Cardiac fibroblast (primary cell): ENCODE measurements at regions not wholly inside any gene's neighbourhood (a gene's known extent, or its start where the extent isn't known, plus 50 kb on each side); places are given as distances from the start of the nearest gene placed in this dataset.

ENCODE experiments used
- DNase-seq, 2 donors: peaks; one replicate each; pipeline versions ENCODE4 v3.0.0 to v3.0.0-alpha.2; 2010; ENCODE audit warnings: low read depth in 2 of 2
- H3K4me3 ChIP-seq, 2 donors: replicated peaks in 1 of 2; 1 replicate in 1 of 2; 2 replicates in 1 of 2; pipeline ENCODE4 v1.5.1; 2011; ENCODE audit warnings: low read depth in 2 of 2, low read length in 2 of 2, mild to moderate bottlenecking in 2 of 2, moderate library complexity in 1 of 2
- CTCF ChIP-seq: IDR thresholded peaks from one replicate; pipeline ENCODE4 v1.5.1; 2011; ENCODE audit warnings: low read depth, mild to moderate bottlenecking, low read length, inconsistent platforms

DNA sequence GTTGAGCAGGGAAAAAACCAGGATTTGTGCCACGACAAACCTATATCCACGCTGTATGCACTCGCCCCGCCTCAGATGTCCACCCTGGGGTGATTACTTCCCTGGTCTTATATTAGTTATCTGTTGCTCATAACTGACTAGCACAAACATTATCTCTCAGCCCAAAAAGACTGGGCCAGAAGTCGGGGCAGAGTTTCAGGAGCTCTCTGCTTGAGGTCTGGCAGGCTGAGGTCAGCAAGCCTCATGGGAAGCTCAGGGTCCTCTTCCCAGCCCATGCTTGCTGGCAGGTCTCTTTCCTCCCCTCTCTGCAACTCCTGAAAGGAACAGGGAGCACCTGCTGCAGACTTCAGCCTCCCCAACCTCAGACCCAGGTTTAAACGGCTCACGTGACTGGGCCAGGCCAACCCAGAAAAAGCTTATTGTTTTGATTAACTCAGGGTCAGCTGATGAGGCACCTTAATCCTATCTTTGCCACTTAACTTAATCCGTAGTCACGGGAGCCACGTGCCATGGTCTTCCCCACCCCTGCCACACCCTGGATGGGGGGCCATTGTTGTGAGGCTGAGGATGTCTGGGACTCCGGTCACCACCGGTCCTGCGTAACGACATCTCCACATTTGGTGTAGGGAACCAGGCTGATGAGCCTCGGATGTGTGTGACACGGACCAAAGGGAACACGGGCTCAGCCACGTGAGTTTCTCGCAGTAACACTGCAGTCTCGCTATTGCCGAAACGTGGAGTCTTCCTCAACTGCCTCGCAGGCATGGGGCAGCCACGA is 123.7 kb upstream of the IRX4 start:
- TF ChIP-seq CTCF: no peak
- no peak overlapping the region for H3K4me3 ChIP-seq
- no peak for DNase-seq

DNA sequence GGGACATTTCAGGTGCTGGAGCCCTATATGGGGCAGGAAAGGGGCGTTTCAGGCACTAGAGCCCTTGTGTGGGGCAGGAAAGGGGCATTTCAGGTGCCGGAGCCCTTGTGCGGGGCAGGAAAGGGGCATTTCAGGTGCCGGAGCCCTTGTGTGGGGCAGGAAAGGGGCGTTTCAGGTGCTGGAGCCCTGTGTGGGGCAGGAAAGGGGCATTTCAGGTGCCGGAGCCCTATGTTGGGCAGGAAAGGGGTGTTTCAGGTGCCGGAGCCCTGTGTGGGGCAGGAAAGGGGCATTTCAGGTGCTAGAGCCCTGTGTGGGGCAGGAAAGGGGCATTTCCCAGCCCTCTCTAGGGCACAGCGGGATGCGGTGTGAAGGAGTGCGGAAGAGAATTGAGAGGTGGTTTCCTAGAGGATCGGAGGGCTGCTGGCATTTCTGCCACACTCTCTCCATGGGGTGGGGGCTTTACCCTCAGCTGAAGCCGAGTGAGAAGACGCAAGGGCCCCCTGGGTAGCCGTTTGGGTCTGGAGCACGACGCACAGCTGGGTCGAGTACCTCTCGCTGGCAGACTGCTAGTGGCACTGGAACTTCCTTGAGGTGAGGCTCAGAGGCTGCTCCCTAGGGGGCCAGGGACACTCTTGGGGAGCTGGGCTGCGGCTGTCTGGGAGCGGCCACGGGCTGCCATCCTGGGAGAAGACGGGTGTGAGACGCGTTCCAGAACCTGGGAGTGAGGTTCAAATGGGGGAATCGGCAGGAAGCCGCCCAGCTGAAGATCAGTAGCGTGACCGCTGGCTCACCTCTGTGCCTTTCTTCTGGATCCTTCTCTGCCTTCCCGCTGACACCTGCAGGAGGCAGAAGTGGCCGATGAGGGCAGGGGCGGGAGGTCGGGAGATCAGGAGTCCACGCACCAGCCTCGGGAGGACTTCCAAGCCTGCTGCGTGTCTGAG is 122.6 kb upstream of the IRX4 start:
- H3K4me3 ChIP-seq: no peak overlapping the region
- TF ChIP-seq CTCF: no peak

DNA sequence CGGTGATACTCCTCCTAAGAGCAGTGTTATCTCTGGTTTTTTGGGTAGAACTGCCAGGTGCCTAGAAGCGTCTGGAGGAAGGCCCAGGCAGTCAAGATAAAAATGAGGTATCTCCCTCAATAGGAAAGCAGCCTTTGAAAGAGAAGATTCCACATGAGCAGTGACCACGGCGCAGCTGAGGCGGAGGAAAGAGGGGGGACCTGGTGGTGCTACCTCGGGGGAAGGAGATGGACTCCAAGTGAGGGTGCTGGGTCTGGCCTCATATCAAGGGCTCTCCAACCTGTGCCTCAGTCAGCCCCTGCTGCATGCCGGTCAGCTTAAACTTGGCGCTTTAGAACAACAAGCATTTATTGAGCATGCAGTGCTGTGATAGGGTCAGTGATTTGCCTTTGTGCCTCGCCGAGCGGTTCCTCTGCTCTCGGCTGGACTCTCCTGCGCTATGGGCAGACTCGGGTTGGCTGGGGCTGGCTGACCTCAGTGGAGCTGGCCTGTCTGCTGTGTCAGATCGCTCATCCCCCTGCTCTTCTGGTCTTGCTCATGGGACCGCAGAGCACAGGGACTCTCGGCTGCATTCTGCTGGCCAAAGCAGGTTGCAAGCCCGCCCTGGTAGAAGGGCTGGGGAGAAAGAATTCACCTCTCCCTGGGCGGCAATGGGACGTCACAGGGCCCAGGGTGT is 121.1 kb upstream of the IRX4 start:
- no peak for TF ChIP-seq CTCF
- H3K4me3 ChIP-seq: no peak overlapping the region
- DNase-seq: no peak

More for the DNA sequence above, 122.6 kb upstream of the IRX4 start:
- no peak for DNase-seq

GRCh38 chr5:2003206-2003605 is 120.5 kb upstream of the IRX4 start:
- no peak for TF ChIP-seq CTCF
- H3K4me3 ChIP-seq: no peak overlapping the region
- no peak for DNase-seq

GRCh38 chr5:2001300-2001699 is 118.6 kb upstream of the IRX4 start:
- no peak overlapping the region for H3K4me3 ChIP-seq
- DNase-seq: no peak
- TF ChIP-seq CTCF: no peak

DNA sequence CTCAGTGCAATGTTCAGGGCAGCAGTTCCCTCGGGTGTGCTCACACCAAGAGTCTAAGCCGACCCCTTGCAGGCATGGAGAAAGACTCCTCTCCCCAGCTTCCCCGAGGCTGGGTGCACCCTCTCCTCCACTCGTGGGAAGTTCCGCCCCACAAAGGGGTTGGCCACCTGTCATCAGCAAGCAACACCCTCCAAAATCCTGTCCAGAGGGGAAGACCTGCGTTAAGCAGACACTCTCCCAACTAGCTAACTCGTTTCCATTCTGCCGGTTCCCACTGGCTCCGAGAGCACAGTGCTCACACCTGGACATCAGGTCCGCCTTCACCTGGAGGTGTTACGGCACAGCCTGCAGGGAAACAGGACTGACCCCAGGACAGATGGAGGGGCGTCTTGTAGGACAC is 117.9 kb upstream of the IRX4 start:
- no peak for TF ChIP-seq CTCF
- no peak overlapping the region for H3K4me3 ChIP-seq
- DNase-seq: no peak
